GM12875 (cell line): ENCODE measurements at regions not wholly inside any gene's neighbourhood (a gene's known extent, or its start where the extent isn't known, plus 50 kb on each side); places are given as distances from the start of the nearest gene placed in this dataset.

Experiments
- H3K4me3 ChIP-seq: one replicate; pipeline ENCODE4 v1.5.1; 2011; ENCODE audit warnings: low read depth, low read length, control low read depth
- CTCF ChIP-seq: IDR thresholded peaks from 2 replicates; pipeline ENCODE4 v1.5.1; 2011; ENCODE audit warnings: low read depth, mild to moderate bottlenecking, control low read depth, inconsistent platforms, low read length, moderate library complexity, borderline replicate concordance; ENCODE audit not compliant: insufficient read depth

GRCh38 chr7:153475239-153475638 lies 577.0 kb upstream of the DPP6 start:
- no peak overlapping the region for H3K4me3 ChIP-seq
- TF ChIP-seq CTCF: no peak

GRCh38 chr7:153476166-153476565 lies 576.0 kb upstream of the DPP6 start:
- no peak for TF ChIP-seq CTCF
- H3K4me3 ChIP-seq: no peak overlapping the region

- no peak overlapping the region for H3K4me3 ChIP-seq
- TF ChIP-seq CTCF: no peak
Observed at GRCh38 chr7:153496257-153496656, 555.9 kb upstream of the DPP6 start.

- H3K4me3 ChIP-seq: no peak overlapping the region
- no peak for TF ChIP-seq CTCF
Observed at GRCh38 chr7:153503093-153503492, 549.1 kb upstream of the DPP6 start.

- H3K4me3 ChIP-seq: no peak overlapping the region
- no peak for TF ChIP-seq CTCF
Observed at GRCh38 chr7:153504288-153505075, 547.7 kb upstream of the DPP6 start.

GRCh38 chr7:153507885-153508284 lies 544.3 kb upstream of the DPP6 start:
- H3K4me3 ChIP-seq: no peak overlapping the region
- TF ChIP-seq CTCF: no peak

GRCh38 chr7:153509768-153510167 lies 542.4 kb upstream of the DPP6 start:
- H3K4me3 ChIP-seq: no peak overlapping the region
- TF ChIP-seq CTCF: no peak
